ENCODE measurements at regions not wholly inside any gene's neighbourhood (a gene's known extent, or its start where the extent isn't known, plus 50 kb on each side); places are given as distances from the start of the nearest gene placed in this dataset.

DNA sequence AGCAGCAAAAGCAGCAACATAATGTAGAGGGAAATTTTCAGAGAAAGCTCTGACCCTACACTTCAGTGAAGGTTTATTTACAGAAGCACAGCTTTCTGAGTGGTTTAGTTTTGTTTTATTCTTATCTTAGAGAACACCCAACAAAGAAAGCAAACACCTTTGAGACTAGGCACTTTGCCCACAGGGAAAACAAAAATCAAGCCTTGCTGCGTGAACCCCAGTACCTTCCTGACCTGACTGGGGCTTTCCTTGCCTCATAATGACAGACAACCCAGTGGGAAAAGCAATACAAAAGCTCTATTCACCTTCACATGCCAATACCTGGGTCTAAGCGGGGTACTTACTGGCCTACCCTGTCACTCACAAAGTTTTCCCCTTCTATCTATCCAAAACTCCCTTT lies 189.8 kb downstream of the HINT1 start:
- no peak overlapping the region for H3K4me3 Mint-ChIP-seq
- peaks cover 13% of the 10 kb centered on the region for H3K27me3 Mint-ChIP-seq (ENCODE audit: low read depth)
- TF ChIP-seq, protein P1, sequence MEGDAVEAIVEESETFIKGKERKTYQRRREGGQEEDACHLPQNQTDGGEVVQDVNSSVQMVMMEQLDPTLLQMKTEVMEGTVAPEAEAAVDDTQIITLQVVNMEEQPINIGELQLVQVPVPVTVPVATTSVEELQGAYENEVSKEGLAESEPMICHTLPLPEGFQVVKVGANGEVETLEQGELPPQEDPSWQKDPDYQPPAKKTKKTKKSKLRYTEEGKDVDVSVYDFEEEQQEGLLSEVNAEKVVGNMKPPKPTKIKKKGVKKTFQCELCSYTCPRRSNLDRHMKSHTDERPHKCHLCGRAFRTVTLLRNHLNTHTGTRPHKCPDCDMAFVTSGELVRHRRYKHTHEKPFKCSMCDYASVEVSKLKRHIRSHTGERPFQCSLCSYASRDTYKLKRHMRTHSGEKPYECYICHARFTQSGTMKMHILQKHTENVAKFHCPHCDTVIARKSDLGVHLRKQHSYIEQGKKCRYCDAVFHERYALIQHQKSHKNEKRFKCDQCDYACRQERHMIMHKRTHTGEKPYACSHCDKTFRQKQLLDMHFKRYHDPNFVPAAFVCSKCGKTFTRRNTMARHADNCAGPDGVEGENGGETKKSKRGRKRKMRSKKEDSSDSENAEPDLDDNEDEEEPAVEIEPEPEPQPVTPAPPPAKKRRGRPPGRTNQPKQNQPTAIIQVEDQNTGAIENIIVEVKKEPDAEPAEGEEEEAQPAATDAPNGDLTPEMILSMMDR (IDR thresholded peaks at IDR 0.05; ENCODE audit: unreplicated experiment), result no peak
- H3K36me3 Mint-ChIP-seq, result no peaks in the 10 kb centered on the region
- H3K4me1 Mint-ChIP-seq, result peaks cover 8% of the 10 kb centered on the region
- no peak for DNase-seq (ENCODE audit: low spot score in 2 of 2, unreplicated experiment in 2 of 2)
- no peaks in the 10 kb centered on the region for H3K9me3 Mint-ChIP-seq
- H3K27ac Mint-ChIP-seq, result no peak overlapping the region

DNA sequence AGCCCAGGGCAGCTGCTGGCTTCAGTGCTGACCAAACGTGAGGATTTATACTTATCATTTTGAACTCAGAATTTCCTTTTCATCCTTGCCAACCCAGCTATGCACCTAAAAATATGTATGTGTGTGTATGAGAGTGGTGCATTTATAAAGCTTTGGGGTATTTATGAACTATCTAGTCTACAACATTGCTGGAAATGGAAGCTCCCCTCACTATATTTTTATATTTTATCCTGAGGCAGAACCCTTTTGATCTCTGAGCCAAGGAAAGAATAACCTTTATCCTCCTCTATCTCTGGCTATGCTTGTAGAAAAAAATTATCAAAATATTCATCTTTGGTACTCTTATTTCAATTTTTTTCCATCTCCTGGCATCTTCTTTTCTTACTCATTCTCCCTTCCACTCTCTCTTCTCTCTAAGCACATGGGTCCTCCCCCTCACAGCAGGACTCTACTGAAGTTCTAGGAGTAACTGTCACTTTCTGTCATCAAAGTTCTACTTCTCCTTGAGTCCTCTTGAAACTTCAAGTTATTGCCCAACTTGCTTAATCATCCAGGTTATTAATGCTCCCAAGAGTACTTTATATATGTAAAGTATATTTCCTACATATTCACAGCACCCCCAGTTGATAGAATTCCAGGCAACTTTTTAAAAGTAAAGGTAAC lies 190.9 kb downstream of the HINT1 start:
- Mint-ChIP-seq H3K4me1 (peaks cover 8% of the 10 kb centered on the region), H3K36me3 (no peaks in the 10 kb centered on the region), H3K27ac (no peak overlapping the region), H3K4me3 (no peak overlapping the region), H3K27me3 (ENCODE audit: low read depth) (peaks cover 13% of the 10 kb centered on the region), H3K9me3 (no peaks in the 10 kb centered on the region)
- DNase-seq (ENCODE audit: low spot score in 2 of 2, unreplicated experiment in 2 of 2), result no peak
- TF ChIP-seq, protein P1 (IDR thresholded peaks at IDR 0.05; ENCODE audit: unreplicated experiment), result no peak

DNA sequence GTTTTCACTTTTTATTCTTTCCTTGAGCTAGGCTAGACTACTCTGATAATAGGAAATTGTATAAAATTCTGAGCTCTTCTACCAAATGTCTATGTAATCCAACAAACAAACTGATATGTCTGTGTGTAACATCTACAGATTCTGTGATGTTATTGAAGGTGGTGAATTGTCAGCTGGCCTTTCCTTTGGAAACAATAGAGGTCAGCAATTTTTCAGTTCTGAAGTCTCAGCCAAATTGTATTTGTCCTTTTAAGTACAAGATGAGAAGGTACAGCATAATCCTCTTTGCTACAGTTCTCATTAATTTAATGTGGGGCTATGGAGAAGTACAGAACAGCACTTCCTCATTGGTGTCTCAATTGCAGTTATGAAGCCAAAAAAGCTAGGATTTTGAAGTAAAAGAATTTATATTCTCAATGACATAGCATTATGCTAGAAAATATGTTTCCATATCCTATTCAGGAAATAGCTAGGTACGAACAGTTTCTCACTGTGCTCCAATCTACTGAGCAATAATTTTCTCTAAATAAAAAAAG lies 198.0 kb downstream of the HINT1 start:
- Mint-ChIP-seq H3K9me3 (peaks cover 7% of the 10 kb centered on the region), H3K4me3 (no peak overlapping the region), H3K4me1 (peaks cover 20% of the 10 kb centered on the region), H3K27ac (no peak overlapping the region), H3K36me3 (no peaks in the 10 kb centered on the region), H3K27me3 (ENCODE audit: low read depth) (no peaks in the 10 kb centered on the region)
- no peak for DNase-seq (ENCODE audit: low spot score in 2 of 2, unreplicated experiment in 2 of 2)
- TF ChIP-seq, protein P1 (IDR thresholded peaks at IDR 0.05; ENCODE audit: unreplicated experiment), result no peak

DNA sequence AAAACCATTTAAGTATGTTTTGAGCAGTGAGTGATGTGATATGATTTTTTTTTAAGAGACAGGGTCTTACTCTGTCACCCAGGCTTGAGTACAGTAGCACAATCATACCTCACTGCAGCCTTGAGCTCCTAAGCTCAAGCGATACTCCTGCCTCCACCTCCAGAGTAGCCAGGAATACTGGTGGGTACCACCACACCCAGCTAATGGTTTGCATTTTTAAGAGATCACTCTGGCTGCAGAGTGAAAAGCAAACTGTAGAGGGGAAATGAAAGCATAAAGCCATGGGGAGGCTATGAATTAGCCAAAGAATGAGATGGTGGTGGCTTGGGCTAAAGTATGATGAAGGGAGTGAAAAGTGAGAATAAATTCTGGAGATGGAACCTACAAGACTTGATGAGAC lies 199.1 kb downstream of the HINT1 start:
- no peaks in the 10 kb centered on the region for H3K27me3 Mint-ChIP-seq (ENCODE audit: low read depth)
- peaks cover 20% of the 10 kb centered on the region for H3K4me1 Mint-ChIP-seq
- no peak for DNase-seq (ENCODE audit: low spot score in 2 of 2, unreplicated experiment in 2 of 2)
- H3K4me3 Mint-ChIP-seq, result no peak overlapping the region
- no peaks in the 10 kb centered on the region for H3K36me3 Mint-ChIP-seq
- H3K9me3 Mint-ChIP-seq, result peaks cover 12% of the 10 kb centered on the region
- TF ChIP-seq, protein P1 (IDR thresholded peaks at IDR 0.05; ENCODE audit: unreplicated experiment), result no peak
- no peak overlapping the region for H3K27ac Mint-ChIP-seq

DNA sequence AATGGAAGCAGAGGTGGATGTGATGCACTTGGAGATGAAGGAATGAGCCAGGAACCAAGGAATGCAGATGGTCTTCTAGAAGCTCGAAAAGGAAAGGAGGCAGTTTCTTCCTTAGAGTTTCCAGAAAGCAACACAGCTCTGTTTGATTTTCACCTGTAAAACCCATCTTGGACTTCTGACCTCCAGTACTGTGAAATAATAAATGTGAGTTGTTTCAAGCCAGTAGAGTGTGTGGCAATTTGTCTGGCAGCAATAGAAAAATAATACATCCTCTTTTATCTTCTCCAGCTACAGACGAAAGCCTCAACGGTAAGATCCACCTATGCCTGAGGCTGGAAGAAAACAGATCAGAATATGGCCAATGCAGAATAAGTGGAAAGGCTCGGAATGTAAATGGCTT lies 199.7 kb downstream of the HINT1 start:
- Mint-ChIP-seq H3K4me3 (no peak overlapping the region), H3K27me3 (ENCODE audit: low read depth) (no peaks in the 10 kb centered on the region), H3K36me3 (no peaks in the 10 kb centered on the region), H3K4me1 (peaks cover 20% of the 10 kb centered on the region), H3K27ac (no peak overlapping the region), H3K9me3 (peaks cover 16% of the 10 kb centered on the region)
- TF ChIP-seq, protein P1 (IDR thresholded peaks at IDR 0.05; ENCODE audit: unreplicated experiment), result no peak
- DNase-seq (ENCODE audit: low spot score in 2 of 2, unreplicated experiment in 2 of 2), result no peak
